ENCODE measurements at regions not wholly inside any gene's neighbourhood (a gene's known extent, or its start where the extent isn't known, plus 50 kb on each side); places are given as distances from the start of the nearest gene placed in this dataset.

GRCh38 chr6:67237277-67237676 lies 1397.8 kb upstream of the ADGRB3 start:
- no peak for DNase-seq (ENCODE audit: low read depth)
- no peak for TF ChIP-seq CTCF (IDR thresholded peaks at IDR 0.05; ENCODE audit: insufficient read depth, low read depth, low read length, missing control alignments)
- H3K4me3 ChIP-seq (ENCODE audit: low read length), result no peak overlapping the region

- no peak for DNase-seq (ENCODE audit: low read depth)
- TF ChIP-seq CTCF (IDR thresholded peaks at IDR 0.05; ENCODE audit: insufficient read depth, low read depth, low read length, missing control alignments), result no peak
These were observed 1404.0 kb upstream of the ADGRB3 start for GRCh38 chr6:67231092-67231491.

DNA sequence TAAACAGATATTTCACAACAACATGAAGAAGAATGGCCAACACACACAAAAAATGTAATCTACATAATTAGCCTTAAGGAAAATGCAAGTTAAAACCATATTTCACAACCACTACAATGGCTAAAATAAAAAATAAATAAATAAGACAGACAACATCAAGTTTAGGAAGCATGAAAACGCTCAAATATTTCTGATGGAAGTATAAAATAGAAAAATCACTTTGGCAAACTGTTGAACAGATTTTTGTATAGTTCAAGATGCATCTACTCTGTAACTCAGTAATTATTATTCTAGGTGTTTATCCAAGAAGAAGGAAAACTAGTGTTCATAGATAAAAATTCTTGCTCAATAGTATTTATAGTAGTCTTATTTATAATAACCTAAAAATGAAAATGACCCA lies 1410.1 kb upstream of the ADGRB3 start:
- TF ChIP-seq CTCF (IDR thresholded peaks at IDR 0.05; ENCODE audit: insufficient read depth, low read depth, low read length, missing control alignments), result no peak
- no peak for DNase-seq (ENCODE audit: low read depth)

More at GRCh38 chr6:67231092-67231491, 1404.0 kb upstream of the ADGRB3 start:
- H3K4me3 ChIP-seq (ENCODE audit: low read length), result no peak overlapping the region

DNA sequence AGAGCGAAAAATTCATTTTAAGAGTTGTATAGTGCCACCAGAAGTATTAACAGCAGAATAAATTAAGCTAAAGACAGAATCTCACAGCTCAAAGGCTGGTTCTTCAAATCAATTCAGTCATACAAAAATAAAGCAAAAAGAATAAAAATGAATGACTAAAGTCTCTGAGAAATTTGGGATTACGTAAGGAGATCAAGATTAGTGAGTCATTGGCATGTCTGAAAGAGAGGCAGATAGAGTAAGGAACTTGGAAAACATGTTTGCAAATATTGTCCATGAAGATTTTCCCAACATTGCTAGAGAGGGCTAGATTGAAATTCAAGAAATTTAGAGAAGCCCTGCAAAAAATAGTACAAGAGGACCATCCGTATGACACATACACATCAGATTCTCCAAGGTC lies 1413.9 kb upstream of the ADGRB3 start:
- DNase-seq (ENCODE audit: low read depth), result peak; percentile 45
- TF ChIP-seq CTCF (IDR thresholded peaks at IDR 0.05; ENCODE audit: insufficient read depth, low read depth, low read length, missing control alignments), result no peak
- no peak overlapping the region for H3K4me3 ChIP-seq (ENCODE audit: low read length)

More for the DNA sequence above, 1410.1 kb upstream of the ADGRB3 start:
- H3K4me3 ChIP-seq (ENCODE audit: low read length), result no peak overlapping the region

DNA sequence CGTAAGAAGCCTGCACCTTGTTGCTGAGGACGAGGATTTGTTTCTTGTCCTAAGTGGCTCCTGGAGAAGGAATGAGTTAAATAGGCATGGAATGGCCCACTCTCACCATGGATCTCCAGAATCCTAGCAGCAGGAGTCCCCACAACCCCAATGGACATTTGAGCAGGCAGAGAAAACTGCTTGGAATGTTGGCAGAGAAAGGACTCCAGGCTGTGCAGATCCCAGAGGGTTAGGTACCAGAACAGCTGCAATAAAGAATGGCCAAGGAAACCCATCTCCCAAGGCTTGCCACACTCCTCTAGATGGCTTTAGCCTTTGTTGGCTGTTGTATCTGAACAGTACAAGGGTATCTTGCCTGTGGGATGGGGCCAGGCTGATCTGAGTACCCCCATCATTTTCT lies 1415.7 kb upstream of the ADGRB3 start:
- DNase-seq (ENCODE audit: low read depth), result no peak
- no peak overlapping the region for H3K4me3 ChIP-seq (ENCODE audit: low read length)
- TF ChIP-seq CTCF (IDR thresholded peaks at IDR 0.05; ENCODE audit: insufficient read depth, low read depth, low read length, missing control alignments), result no peak

GRCh38 chr6:67212584-67212983 lies 1422.5 kb upstream of the ADGRB3 start:
- H3K4me3 ChIP-seq (ENCODE audit: low read length), result no peak overlapping the region
- no peak for DNase-seq (ENCODE audit: low read depth)
- no peak for TF ChIP-seq CTCF (IDR thresholded peaks at IDR 0.05; ENCODE audit: insufficient read depth, low read depth, low read length, missing control alignments)

DNA sequence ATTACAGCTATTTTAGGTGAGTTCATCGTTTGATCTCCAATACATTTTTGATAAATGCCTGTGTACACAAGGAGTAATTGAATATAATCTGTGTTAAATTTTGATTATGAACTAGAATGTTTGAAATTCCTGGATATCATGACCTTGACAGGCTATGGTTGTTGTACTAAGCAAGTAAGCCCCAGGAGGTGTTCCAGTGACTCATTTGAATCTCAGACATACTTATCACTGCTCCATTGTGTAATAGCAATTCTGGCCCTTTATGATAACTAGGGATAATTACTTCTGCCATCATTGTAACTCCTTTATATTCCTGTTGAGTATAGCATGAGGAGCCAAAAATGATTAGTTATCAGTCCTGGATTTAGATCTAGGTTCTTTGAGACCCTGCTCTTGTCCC lies 1424.6 kb upstream of the ADGRB3 start:
- no peak for TF ChIP-seq CTCF (IDR thresholded peaks at IDR 0.05; ENCODE audit: insufficient read depth, low read depth, low read length, missing control alignments)
- no peak overlapping the region for H3K4me3 ChIP-seq (ENCODE audit: low read length)
- peak; percentile 64 for DNase-seq (ENCODE audit: low read depth)
